NOMO-1 treated with dmso at 0.1 percent for 144 hours (cell line): ENCODE measurements at regions not wholly inside any gene's neighbourhood (a gene's known extent, or its start where the extent isn't known, plus 50 kb on each side); places are given as distances from the start of the nearest gene placed in this dataset.

ENCODE experiments used
- DNase-seq: peaks from one replicate; lab custom pipeline; 2025; ENCODE audit not compliant: unreplicated experiment; lab: John Stamatoyannopoulos, UW

DNA sequence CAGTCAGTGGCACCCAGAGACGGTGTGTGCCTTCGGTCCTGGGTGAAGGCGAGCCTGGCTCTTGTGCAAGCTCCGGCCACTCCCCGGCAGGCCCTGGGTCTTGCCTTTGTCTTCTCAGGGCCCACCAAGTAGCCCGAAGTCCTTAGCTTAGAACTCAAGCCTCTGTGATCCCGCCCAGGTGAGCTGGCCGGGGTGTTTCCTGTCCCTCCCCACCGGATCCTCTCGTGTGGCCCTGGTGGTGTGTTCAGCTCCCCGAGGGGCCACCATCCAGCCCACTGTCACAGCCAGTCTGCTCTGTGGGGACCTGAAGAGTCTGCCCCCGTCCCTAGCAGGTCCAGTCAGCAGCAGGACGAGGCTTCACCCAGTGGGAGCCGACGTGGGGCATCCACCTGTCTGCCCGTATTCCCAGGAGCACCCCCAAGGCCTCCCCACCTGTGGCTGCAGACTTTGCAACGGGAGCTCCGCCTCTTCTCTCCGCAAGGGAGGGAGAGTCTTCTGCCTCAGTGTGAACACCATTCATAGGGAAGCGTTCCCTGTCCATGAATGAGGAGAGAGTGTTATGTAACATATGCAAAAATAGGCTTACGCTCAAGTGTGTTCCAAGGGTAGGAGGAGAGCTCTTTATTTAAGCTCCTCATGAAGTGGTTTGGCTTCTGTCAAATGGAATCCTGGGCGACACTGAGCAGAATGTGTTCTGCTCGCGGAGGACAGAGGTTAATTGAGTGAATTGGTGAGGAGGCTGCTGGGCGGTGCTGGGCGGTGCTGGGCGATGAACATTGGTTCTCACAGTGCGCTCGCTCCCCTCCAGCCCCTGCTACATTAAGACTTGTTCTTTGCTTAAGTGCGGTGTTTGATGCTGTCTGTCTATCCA is 108.9 kb downstream of the CRYAA start:
- DNase-seq: no peak

DNA sequence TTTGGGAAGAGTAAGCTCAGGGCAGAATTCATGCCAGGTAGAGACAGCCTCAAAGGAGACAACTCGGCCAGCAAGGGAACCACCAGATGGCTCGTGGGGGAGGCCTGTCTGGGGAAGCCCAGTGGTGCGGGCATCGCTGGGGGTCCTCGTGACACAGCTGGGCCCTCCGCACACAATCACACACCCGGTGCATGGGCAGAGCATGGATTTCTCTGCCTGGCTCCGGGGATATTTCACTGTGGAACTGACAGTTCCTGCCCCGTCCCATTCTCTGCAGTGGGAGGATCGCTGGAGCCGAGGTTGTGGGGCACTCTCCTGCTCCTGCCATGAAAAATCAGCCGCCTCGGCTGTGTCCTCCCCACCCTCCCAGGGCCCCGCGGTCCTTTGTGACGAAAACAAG is 108.0 kb downstream of the CRYAA start:
- no peak for DNase-seq

- no peak for DNase-seq
Measured at GRCh38 chr21:43275421-43276211, 106.8 kb downstream of the CRYAA start.

DNA sequence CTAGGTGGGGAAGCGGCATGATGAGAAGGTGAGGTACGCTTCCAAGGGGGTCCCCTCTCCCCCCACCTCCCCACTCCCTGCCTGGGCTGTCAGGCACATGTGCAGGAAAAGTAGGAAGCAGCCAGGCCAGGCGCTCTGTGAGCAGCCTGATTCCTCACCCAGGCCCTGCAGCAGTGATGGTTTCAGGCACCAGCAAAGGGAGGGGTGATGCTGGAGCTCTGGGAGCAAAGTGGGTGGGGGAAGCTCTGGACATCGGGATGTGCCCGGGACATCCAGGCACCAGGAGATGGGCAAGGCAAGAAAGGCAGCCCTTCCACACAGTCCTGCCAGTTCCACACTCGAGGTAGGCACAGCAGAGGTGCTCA is 106.1 kb downstream of the CRYAA start:
- DNase-seq: no peak

- no peak for DNase-seq
Measured at GRCh38 chr21:43274022-43274945, 105.5 kb downstream of the CRYAA start.

GRCh38 chr21:43273708-43274021 is 104.9 kb downstream of the CRYAA start:
- no peak for DNase-seq

DNA sequence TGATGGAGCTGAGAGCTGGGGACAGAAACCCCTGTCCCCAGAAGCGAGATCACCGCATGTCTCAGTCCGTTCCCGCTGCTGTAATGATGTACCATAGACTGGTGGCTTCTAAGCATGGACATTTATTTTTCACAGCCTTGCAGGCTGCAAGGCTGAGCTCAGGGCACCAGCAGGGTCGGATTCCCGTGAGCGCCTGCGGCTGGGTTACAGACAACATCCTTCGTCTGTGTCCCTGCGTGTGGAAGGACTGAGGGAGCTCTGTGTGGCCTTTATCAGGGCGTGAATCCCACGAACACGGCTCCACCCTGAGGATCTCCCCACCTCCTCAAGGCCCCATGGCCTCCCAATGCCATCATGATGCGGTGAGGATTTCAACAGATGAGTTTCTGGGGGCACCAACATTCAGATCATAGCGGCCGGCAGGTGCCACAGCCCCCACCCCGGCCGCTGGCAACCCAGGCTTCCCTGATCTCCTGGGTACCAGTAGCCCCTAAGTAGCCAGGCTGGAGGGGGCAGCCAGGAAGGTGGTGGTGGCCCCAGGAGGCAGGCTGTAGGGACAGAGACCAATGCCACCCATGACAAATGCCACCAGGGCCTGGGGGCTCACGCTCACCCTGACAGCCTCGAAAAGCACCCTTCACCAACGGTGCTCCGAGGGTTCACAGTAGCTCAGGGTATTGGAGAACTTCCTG is 104.4 kb downstream of the CRYAA start:
- DNase-seq: no peak

- no peak for DNase-seq
Measured at GRCh38 chr21:43272591-43272990, 103.8 kb downstream of the CRYAA start.

- DNase-seq: no peak
Measured at GRCh38 chr21:43271452-43272020, 102.7 kb downstream of the CRYAA start.

GRCh38 chr21:43270800-43271301 is 102.0 kb downstream of the CRYAA start:
- no peak for DNase-seq

- no peak for DNase-seq
Measured at GRCh38 chr21:43269957-43270705, 101.3 kb downstream of the CRYAA start.

DNA sequence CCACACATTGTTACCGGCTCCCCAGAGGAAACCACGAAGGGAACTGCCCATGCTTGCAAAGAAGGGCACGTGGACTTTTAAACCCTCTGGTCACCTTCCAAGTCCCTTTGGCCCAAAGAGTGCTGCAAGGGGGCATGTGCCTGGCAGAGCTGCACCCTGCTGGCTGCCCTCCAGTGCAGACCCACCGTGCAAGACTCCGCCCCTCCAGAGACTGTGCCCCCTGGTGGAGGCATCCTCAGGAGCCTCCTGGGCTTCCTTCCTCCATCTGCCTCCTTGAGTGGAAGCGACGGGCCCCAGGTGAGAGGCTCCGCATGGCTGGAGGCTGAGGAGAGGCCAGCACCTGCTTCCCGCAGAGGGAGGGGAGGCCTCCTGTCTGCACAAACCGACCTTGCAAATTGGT is 100.6 kb downstream of the CRYAA start:
- no peak for DNase-seq

- DNase-seq: no peak
Measured at GRCh38 chr21:43268804-43269186, 100.0 kb downstream of the CRYAA start.

DNA sequence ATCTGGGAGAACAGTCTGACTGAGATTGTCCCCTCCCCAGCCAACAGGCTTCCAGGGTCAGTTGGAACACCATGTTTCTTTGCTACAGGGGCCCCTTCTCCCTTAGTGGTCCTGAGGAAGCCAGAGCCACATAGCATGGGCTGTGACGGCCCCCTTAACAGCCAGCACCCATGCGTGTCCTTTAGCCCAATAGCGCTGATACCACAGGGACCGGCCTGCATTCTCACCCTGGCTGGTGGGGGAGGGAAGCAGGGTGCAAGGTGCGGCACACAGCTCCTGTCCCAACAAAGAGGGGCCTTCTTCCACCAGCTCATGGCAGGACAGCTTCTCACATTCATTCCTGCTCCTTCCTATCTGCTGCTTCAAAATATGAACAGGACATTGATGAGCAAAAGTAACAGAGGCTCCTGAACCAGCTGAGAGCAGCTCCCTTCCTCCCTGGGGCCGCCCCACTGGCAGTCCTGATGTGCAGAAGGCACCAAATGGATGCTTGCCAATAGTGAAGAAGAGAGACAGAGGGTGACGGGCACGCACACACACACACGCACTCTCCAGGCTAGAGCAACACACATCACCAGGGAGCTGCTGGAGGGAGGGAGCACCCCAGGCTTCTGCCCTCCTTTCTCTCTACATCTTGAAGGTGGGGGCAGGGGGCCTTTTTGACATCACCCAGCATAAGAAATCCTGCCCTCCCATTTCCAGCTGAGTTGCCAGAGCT is 99.4 kb downstream of the CRYAA start:
- DNase-seq: no peak

DNA sequence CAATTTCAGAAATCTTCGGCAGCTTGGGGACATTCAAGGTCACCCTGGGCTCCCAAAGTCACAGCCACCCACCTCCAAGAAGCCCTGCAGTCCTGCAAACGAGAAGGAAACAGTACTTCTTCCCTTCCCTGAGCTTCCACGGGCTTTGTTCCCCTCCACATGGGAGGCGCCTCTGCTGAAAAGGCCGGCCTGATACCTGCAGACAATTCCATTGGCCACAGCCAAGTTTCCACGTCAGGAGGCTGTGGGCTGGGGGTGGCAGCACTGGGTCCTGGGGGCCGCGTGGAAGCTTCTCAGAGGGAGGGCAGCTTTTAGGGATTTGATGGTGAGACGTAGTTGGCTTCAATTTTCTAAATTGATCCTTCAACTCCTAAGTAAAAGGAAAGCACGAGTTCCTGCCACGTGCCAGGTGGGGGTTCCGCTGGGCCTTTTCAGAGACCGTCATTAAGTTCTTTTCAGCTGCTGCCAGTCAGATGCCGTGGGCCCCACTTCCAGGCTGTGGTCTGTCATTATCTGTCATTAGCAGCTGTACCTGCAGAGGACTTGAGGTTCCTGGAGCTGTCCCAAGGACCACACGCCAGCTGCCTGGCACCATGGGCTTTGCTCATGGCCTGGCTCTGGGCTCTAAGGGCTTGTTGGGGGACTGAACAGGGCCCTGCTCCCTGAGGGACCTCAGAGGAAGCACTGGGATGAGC is 98.7 kb downstream of the CRYAA start:
- DNase-seq: no peak

- DNase-seq: no peak
Measured at GRCh38 chr21:43266534-43266933, 97.7 kb downstream of the CRYAA start.

- DNase-seq: no peak
Measured at GRCh38 chr21:43262427-43262826, 93.6 kb downstream of the CRYAA start.
